HEK293T (cell line): ENCODE measurements at regions not wholly inside any gene's neighbourhood (a gene's known extent, or its start where the extent isn't known, plus 50 kb on each side); places are given as distances from the start of the nearest gene placed in this dataset.

Experiments used
- ARNT ChIP-seq: fragments of 450-650 bp; IDR thresholded peaks from 2 replicates; pipeline ENCODE4 v1.6.1; 2017; ENCODE audit warnings: mild to moderate bottlenecking
- CTBP1 ChIP-seq: fragments of 450-650 bp; IDR thresholded peaks from 2 replicates; pipeline ENCODE4 v1.6.1; 2016; ENCODE audit warnings: borderline replicate concordance
- FOXA1 ChIP-seq: fragments of 450-650 bp; IDR thresholded peaks from 2 replicates; pipeline ENCODE4 v1.6.1; 2016; ENCODE audit warnings: mild to moderate bottlenecking
- FOXM1 ChIP-seq: fragments of 450-650 bp; IDR thresholded peaks from 2 replicates; pipeline ENCODE4 v1.6.1; 2017; ENCODE audit warnings: mild to moderate bottlenecking, borderline replicate concordance
- HDGF ChIP-seq: fragments of 450-650 bp; IDR thresholded peaks from 2 replicates; pipeline ENCODE4 v1.6.1; 2017; ENCODE audit warnings: antibody characterized with exemption, borderline replicate concordance
- LEF1 ChIP-seq: fragments of 450-650 bp; IDR thresholded peaks from 2 replicates; pipeline ENCODE4 v1.6.1; 2017; ENCODE audit warnings: mild to moderate bottlenecking, borderline replicate concordance
- NFRKB ChIP-seq: fragments of 450-650 bp; IDR thresholded peaks from 2 replicates; pipeline ENCODE4 v1.6.1; 2016; ENCODE audit warnings: mild to moderate bottlenecking, moderate library complexity
- SP1 ChIP-seq: fragments of 450-650 bp; IDR thresholded peaks from 2 replicates; pipeline ENCODE4 v1.6.1; 2017
- TARDBP ChIP-seq: fragments of 450-650 bp; IDR thresholded peaks from 2 replicates; pipeline ENCODE4 v1.6.1; 2016
- ZNF384 ChIP-seq: fragments of 450-650 bp; IDR thresholded peaks from 2 replicates; pipeline ENCODE4 v1.6.1; 2016

GRCh38 chr10:64574371-64574770 lies 1053.2 kb downstream of the REEP3 start:
- TF ChIP-seq FOXM1 (no peak), SP1 (no peak), HDGF (no peak), LEF1 (no peak), ARNT (no peak), NFRKB (no peak), TARDBP (no peak), ZNF384 (no peak), CTBP1 (no peak), FOXA1 (no peak)
